Epithelial cell of proximal tubule (primary cell): ENCODE measurements at regions not wholly inside any gene's neighbourhood (a gene's known extent, or its start where the extent isn't known, plus 50 kb on each side); places are given as distances from the start of the nearest gene placed in this dataset.

Experiments
- DNase-seq: peaks from one replicate; pipeline ENCODE4 v3.0.0-alpha.2; 2011; ENCODE audit warnings: low read depth
- H3K4me3 ChIP-seq: 2 replicates; pipeline ENCODE4 v1.5.1; 2011; ENCODE audit warnings: low read depth, mild to moderate bottlenecking, low read length
- CTCF ChIP-seq: conservative IDR thresholded peaks from 2 replicates; pipeline ENCODE4 v1.5.1; 2012; ENCODE audit warnings: low read depth, mild to moderate bottlenecking, low read length

- no peak for TF ChIP-seq CTCF
- DNase-seq: no peak
- H3K4me3 ChIP-seq: no peak overlapping the region
Measured at GRCh38 chr9:653856-654387, 187.6 kb upstream of the DMRT1 start.

GRCh38 chr9:655875-656274, 185.6 kb upstream of the DMRT1 start:
- H3K4me3 ChIP-seq: no peak overlapping the region
- no peak for TF ChIP-seq CTCF
- no peak for DNase-seq

GRCh38 chr9:656926-657568, 184.4 kb upstream of the DMRT1 start:
- TF ChIP-seq CTCF: no peak
- no peak for DNase-seq
- no peak overlapping the region for H3K4me3 ChIP-seq

- DNase-seq: no peak
- no peak for TF ChIP-seq CTCF
- H3K4me3 ChIP-seq: no peak overlapping the region
Measured at GRCh38 chr9:659286-659685, 182.2 kb upstream of the DMRT1 start.

- TF ChIP-seq CTCF: no peak
- no peak overlapping the region for H3K4me3 ChIP-seq
- no peak for DNase-seq
Measured at GRCh38 chr9:660227-660626, 181.3 kb upstream of the DMRT1 start.

GRCh38 chr9:663541-663940, 178.0 kb upstream of the DMRT1 start:
- no peak overlapping the region for H3K4me3 ChIP-seq
- DNase-seq: no peak
- no peak for TF ChIP-seq CTCF

- no peak overlapping the region for H3K4me3 ChIP-seq
- no peak for TF ChIP-seq CTCF
- no peak for DNase-seq
Measured at GRCh38 chr9:665296-665695, 176.2 kb upstream of the DMRT1 start.
